Parathyroid adenoma (tissue), 2 donors: ENCODE measurements at regions not wholly inside any gene's neighbourhood (a gene's known extent, or its start where the extent isn't known, plus 50 kb on each side); places are given as distances from the start of the nearest gene placed in this dataset.

ENCODE experiments used
- H2AFZ ChIP-seq: fragments of 300-600 bp; sonication (generic); one replicate; pipeline ENCODE4 v1.7.0; 2017; ENCODE audit warnings: antibody characterized with exemption, mild to moderate bottlenecking
- H3K27ac ChIP-seq: fragments of 300-600 bp; sonication (generic); one replicate; pipeline ENCODE4 v1.7.0; 2017
- H3K27me3 ChIP-seq: fragments of 300-600 bp; sonication (generic); one replicate; pipeline ENCODE4 v1.7.0; 2017; ENCODE audit warnings: low read length; ENCODE audit not compliant: control insufficient read depth, insufficient read depth
- H3K36me3 ChIP-seq: fragments of 300-600 bp; sonication (generic); one replicate; pipeline ENCODE4 v1.7.0; 2017; ENCODE audit warnings: low read length; ENCODE audit not compliant: control insufficient read depth, insufficient read depth
- H3K4me1 ChIP-seq: fragments of 300-600 bp; sonication (generic); one replicate; pipeline ENCODE4 v1.7.0; 2017; ENCODE audit warnings: control low read depth
- H3K4me2 ChIP-seq: fragments of 300-600 bp; sonication (generic); one replicate; pipeline ENCODE4 v1.7.0; 2017; ENCODE audit warnings: low read length
- H3K4me3 ChIP-seq: fragments of 300-600 bp; sonication (generic); one replicate; pipeline ENCODE4 v1.7.0; 2017; ENCODE audit warnings: low read depth, low read length
- H3K79me2 ChIP-seq: fragments of 300-600 bp; sonication (generic); one replicate; pipeline ENCODE4 v1.7.0; 2017; ENCODE audit warnings: control low read depth
- H3K9ac ChIP-seq: fragments of 300-600 bp; sonication (generic); one replicate; pipeline ENCODE4 v1.7.0; 2017; ENCODE audit warnings: mild to moderate bottlenecking
- H3K9me3 ChIP-seq: fragments of 300-600 bp; sonication (generic); one replicate; pipeline ENCODE4 v1.7.0; 2017; ENCODE audit warnings: low read length; ENCODE audit not compliant: control insufficient read depth
- TF ChIP-seq, protein P1 (sequence below): fragments of 300-600 bp; sonication (generic); IDR thresholded peaks from one replicate; pipeline ENCODE4 v1.7.0; 2017; ENCODE audit warnings: antibody characterized with exemption, mild to moderate bottlenecking
- donor health status: primary hyperparathyroidism.

DNA sequence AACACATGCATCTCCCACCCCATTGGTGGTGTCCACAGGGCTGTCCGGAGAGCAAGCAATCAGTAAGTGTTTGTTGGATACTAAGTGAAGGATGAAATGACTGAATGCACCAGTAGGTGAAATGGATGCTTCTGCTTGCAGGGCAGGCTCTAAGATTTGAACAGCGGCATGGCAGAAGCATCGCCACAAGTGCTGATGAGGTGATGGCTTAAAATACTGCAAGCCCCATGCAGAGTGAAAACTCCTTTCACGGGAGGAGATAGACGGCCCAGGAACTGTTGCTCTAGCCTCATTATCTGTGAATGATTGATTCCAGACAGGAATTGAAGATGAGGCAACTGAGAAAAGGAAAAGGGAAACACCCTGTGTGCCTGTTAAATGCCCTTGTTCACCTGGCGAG, 158.9 kb downstream of the LY86 start:
- TF ChIP-seq, protein P1, sequence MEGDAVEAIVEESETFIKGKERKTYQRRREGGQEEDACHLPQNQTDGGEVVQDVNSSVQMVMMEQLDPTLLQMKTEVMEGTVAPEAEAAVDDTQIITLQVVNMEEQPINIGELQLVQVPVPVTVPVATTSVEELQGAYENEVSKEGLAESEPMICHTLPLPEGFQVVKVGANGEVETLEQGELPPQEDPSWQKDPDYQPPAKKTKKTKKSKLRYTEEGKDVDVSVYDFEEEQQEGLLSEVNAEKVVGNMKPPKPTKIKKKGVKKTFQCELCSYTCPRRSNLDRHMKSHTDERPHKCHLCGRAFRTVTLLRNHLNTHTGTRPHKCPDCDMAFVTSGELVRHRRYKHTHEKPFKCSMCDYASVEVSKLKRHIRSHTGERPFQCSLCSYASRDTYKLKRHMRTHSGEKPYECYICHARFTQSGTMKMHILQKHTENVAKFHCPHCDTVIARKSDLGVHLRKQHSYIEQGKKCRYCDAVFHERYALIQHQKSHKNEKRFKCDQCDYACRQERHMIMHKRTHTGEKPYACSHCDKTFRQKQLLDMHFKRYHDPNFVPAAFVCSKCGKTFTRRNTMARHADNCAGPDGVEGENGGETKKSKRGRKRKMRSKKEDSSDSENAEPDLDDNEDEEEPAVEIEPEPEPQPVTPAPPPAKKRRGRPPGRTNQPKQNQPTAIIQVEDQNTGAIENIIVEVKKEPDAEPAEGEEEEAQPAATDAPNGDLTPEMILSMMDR, result no peak
- H3K27ac ChIP-seq, result no peak overlapping the region
- no peak overlapping the region for H3K4me2 ChIP-seq
- no peaks in the 10 kb centered on the region for H3K36me3 ChIP-seq
- no peaks in the 10 kb centered on the region for H3K27me3 ChIP-seq
- H3K9me3 ChIP-seq, result no peaks in the 10 kb centered on the region
- H3K4me3 ChIP-seq, result no peak overlapping the region
- H2AFZ ChIP-seq, result no peak overlapping the region
- H3K9ac ChIP-seq, result no peak overlapping the region
- H3K79me2 ChIP-seq, result no peaks in the 10 kb centered on the region
- H3K4me1 ChIP-seq, result no peaks in the 10 kb centered on the region

DNA sequence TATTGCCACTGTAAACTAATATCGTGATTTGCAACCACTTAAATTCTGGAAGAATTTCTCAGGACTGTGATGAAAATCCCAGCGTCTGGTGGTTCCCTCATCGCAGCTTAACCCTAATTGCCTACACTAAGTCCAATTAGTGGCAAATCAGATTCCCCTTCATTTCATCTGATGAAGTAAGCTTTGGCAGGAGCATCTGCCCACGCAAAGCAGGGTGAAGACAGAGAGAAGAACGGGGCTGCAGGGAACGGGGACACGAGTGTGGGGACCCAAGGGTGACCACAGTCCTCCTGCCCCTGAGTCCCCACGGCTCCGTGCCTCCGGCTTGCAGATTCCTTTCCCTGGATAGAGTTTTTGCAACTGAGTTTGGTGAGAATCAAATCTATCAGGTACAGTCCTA, 159.5 kb downstream of the LY86 start:
- H3K4me1 ChIP-seq, result no peaks in the 10 kb centered on the region

DNA sequence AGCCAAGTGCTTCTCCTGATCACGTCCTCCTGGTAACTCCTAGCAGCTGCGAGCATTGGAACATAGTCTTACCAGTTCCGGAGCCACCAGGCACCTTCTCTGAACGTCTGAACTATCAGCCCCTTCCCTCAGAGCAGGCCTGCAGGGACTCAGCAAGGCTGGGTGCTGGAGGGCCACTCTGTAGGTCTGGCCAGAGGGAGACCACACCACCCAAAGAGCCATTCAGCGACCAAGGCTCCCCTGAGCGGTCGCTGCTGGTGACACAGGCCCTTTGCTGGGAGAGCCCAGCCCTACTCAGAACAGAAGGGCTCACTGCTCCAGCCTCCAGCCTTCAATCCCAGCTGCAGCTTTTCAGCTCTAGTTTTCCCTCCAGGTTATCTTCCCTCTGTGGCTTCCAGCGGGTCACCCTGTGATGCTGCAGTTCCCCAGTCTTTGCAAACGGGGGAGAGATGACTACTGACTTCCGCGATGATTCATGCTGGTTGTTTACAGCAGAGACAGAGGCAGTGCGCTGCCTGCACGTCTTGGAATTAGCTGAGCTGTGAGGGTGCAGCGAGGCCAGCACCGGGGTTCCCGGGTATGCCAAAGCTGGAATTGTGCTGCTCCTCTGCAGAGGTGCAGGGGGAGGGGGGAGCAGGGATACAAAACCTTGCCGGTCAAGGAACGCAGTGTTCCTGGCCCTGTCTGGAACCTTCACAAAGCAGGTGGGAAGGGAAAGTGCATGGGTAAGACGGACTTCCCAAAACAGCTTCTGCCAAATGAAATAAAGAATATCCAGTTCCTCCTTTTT, 161.4 kb downstream of the LY86 start:
- H3K36me3 ChIP-seq, result no peaks in the 10 kb centered on the region
- H3K79me2 ChIP-seq, result no peaks in the 10 kb centered on the region
- no peak overlapping the region for H3K4me3 ChIP-seq
- H3K4me1 ChIP-seq, result no peaks in the 10 kb centered on the region
- no peak overlapping the region for H3K27ac ChIP-seq
- no peak overlapping the region for H3K9ac ChIP-seq
- no peak overlapping the region for H3K4me2 ChIP-seq
- H3K27me3 ChIP-seq, result no peaks in the 10 kb centered on the region
- no peaks in the 10 kb centered on the region for H3K9me3 ChIP-seq
- TF ChIP-seq, protein P1, result no peak
- H2AFZ ChIP-seq, result no peak overlapping the region

More for the DNA sequence above, 159.5 kb downstream of the LY86 start:
- Histone ChIP-seq H3K9me3 (no peaks in the 10 kb centered on the region), H3K4me2 (no peak overlapping the region), H2AFZ (no peak overlapping the region), H3K27ac (no peak overlapping the region), H3K27me3 (no peaks in the 10 kb centered on the region), H3K9ac (no peak overlapping the region), H3K36me3 (no peaks in the 10 kb centered on the region), H3K4me3 (no peak overlapping the region), H3K79me2 (no peaks in the 10 kb centered on the region)
- TF ChIP-seq, protein P1, result no peak

DNA sequence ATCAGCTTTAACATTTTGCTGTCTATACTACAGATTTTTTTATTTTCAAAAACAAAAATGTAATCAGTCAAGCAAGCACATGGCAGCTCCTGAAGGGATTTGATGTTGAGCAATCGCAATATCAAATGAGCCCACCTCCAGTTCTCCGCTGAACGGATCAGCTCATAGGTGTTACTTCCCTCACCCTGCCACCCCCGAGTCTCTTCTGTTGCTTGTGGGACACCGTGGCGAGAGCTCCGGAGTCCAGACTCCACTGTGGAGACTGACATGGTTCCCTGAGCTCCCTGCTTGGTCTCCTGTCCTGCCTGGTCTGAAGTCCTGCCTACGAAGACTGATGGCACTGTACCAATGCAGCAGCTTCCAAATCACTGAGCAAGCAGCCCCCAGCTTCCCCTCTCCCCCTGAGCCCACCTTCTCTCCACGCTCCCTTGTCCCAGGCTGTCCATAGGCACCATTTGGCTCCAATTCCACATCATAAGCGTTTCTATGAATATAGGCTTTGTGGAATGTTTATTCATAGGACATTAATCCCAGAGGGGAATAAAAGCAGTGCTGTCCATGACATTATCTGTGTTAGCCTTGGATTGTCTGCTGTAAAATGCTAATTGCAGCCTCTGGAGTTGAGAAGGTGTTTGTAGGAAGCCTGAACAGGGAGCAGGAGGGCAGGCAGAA, 162.2 kb downstream of the LY86 start:
- Histone ChIP-seq H2AFZ (no peak overlapping the region), H3K36me3 (no peaks in the 10 kb centered on the region), H3K27me3 (no peaks in the 10 kb centered on the region), H3K79me2 (no peaks in the 10 kb centered on the region), H3K27ac (no peak overlapping the region), H3K9ac (no peak overlapping the region), H3K9me3 (no peaks in the 10 kb centered on the region), H3K4me3 (no peak overlapping the region), H3K4me2 (no peak overlapping the region), H3K4me1 (no peaks in the 10 kb centered on the region)
- TF ChIP-seq, protein P1, result no peak
